Testis (tissue), 2 donors: ENCODE measurements at regions not wholly inside any gene's neighbourhood (a gene's known extent, or its start where the extent isn't known, plus 50 kb on each side); places are given as distances from the start of the nearest gene placed in this dataset.

Experiments used
- CTCF ChIP-seq, 3 experiments: fragments of 450-650 bp in 2 of 3; fragments of 200-600 bp in 1 of 3; sonication (generic) in 1 of 3; IDR thresholded peaks; one replicate each; pipeline ENCODE4 v1.5.1; 2016 to 2019; ENCODE audit warnings: antibody characterized with exemption in 3 of 3, mild to moderate bottlenecking in 2 of 3, moderate library complexity in 1 of 3
- POLR2A ChIP-seq: fragments of 450-650 bp; IDR thresholded peaks from one replicate; pipeline ENCODE4 v1.6.1; 2017; ENCODE audit warnings: antibody characterized with exemption, mild to moderate bottlenecking, moderate library complexity

- TF ChIP-seq CTCF (IDR thresholded peaks at IDR 0.05) (no peak), POLR2A (no peak)
Measured at GRCh38 chr16:65910291-65910690, 456.2 kb upstream of the CDH5 start.
